CD4-positive, alpha-beta T cell treated with Interleukin-12 subunit alpha and Interleukin-12 subunit beta, for 1 hour (primary cell): ENCODE measurements at regions not wholly inside any gene's neighbourhood (a gene's known extent, or its start where the extent isn't known, plus 50 kb on each side); places are given as distances from the start of the nearest gene placed in this dataset.

Experiments
- DNase-seq: peaks from one replicate; pipeline ENCODE4 v3.0.0-alpha.2; 2020

DNA sequence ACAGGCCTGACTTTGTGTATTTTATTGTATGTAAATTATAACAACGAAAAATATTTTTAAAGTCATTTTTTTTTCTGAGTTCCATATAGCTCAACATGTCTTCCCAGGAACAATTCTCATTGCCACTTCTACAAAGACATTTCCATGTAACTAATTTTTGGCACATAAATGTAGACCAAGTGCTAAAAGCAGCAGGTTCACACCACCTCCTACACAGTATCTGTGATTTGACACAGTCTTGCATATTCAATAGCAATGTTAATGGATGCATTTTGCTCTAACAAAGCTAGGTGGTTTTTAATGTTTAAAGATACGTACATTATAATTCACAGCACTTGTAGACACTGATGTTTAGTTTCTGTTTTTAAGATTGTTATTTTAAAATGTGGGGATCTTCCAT lies 346.5 kb downstream of the GPAM start:
- no peak for DNase-seq

DNA sequence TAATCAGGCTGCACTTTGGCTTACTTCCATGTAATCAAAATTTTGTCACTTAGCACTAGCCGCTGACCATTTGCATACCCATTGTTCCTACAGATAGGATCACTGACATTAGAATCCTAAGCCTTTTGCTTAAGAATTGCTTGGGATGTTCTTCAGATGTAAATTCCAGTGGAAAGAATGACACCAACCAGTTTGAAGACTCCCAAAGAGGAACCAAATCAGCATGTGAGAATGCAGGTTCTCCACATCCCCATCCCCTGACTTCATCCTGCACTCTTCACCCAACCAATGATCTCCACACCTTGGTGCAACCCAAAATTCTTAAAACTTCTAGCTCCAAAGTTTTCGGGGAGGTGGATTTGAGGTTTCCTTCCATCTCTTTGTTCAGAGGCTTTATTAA lies 345.6 kb downstream of the GPAM start:
- DNase-seq: no peak

DNA sequence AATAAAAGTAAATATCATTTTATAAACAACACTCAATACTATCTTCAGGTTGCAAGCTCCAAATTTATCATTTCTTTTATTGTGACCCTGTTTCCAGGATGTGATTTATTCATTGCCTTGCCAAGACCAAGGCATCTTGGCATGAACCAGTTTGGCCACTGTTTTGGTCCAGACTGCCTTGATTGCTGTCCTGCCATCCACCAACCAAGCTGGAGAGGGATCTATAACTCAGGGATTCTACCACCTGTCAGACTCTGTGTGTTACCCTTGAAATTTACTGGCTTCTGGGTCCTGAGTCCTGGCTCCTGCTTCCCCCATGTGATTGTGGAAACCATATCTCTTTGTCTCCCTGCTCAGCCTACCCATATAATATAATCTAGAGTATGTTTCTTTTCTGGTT lies 343.0 kb downstream of the GPAM start:
- DNase-seq: no peak

DNA sequence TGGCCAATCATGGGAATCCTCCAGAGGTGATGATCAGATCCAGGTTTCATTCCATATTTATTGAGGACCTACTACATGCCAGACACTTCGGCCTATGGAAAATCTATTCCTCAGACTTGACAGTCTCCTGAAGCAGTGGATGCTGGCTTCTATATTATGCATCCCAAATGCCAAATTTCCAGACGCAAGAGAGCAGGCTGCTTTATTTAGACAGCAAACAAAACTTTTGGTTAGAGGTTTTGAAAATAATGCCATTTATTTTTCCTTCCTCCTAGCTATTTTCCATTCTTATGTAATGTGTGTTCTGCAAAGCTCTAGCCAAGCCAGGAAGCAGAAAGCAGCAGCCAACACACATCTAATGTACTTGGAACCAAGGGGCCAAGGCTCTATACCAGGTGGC lies 330.8 kb downstream of the GPAM start:
- no peak for DNase-seq

DNA sequence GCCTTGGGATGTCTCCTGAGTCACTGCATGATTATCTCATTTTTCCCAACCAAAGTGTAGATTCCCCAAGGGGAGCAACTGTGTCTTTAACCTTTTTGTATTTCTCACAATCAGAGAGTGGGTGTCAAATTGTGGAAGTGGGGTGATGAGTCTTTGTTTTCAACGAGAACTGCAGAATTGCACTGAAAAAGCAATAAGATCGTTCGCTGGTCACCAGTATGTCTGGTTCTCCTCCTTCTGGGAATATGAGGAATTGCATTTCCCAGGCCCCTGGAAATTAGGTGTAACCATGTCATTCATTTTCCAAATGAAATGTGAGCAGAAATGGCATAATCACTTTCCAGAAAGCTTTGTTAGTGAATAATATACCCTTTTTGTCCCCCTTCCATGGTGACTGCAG lies 326.9 kb downstream of the GPAM start:
- DNase-seq: no peak

DNA sequence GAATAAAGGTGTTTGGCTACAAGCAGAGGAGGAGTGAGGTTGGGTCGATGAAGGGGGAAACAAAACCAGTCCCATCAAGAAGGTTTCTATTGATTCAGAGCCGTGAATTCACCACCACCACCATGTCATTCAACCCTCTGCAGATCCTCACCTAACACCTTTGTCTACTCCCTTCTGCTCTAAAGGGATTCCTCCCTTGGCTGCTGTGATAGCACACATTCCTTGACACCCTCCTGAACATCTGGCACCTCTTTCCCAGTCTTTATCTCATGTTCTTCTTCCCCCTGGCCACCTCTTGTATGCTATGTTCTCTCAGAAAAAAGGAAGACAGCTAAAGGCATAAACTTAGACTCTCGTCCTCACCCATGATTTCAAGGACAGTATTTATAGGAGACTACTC lies 318.0 kb downstream of the GPAM start:
- no peak for DNase-seq

DNA sequence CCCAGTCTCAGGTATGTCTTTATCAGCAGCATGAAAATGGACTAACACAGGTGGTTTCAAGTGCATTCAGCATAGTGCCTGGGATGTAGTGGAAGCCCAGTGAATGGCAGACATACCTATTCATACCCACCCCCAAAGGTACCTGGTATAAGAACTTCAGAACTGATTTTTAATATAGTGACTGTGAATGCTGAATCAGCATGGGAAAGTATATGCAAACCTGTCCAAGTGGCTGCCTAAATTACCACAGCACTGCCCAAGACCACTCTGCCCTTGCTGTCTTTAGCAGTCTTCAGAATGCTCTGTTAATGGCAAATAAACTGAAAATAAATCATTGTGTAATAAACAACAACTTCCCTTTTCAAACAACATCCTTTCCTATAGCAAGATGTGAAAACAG lies 312.1 kb downstream of the GPAM start:
- no peak for DNase-seq

DNA sequence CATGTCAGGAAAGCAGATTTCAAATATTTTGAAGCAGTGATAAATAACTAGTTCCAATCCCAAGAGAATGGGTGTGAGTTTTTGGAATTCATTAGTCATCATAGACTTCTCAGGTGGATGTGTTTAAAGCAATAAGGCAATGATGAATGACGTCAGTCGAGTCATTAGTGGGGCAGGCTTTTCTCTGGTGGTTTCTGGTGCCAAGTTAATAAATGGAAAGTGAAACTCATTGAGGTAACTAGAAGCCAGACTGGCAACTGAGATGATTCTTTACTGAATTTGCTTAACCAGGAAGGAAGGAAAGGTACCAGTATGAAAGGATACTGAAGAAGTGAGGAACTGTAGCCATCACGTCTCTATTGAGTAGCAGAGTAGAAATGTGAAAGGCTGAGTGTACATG lies 311.0 kb downstream of the GPAM start:
- no peak for DNase-seq

DNA sequence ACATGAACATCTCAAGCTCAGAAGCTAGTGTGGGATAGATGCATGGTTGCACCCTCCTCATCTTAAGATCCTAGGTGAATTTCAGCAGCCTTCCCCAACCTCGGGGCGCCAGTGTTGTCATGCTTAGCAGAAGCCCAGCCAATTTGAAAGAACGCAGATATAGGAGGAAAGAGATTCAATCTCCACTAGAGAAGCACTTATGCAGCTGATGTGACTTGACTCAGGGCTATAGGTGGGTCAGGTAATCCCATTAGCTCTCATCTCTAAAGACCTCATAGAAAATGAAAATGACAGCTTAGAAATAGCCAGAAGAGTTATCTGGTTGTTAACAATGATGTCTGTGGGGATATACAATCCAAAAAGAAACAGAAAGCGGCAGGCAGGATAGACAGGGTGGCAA lies 310.5 kb downstream of the GPAM start:
- DNase-seq: no peak

DNA sequence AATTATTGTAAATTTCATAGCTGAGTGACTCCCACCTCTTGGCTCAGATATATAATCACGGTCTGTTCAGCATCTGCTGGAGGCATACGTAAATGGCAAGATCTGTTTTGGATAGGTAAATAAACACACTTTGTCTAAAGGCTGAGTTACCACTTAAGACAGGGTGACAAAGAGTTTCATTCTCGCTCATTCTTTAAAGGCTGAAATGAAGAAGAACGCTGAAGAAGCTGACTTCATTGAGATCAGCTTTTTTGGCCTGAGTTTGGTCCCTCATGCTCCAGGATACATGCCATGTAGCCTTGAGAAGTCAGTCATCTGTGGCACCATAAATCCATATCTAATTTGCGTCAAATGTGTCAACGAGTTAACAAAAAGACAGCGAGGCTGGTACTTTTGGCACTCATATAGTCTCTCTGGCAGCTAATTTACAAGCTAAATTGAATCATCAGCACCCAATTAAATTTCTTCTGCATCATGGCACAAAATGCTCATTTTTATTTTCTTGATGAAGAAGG lies 309.9 kb downstream of the GPAM start:
- no peak for DNase-seq

DNA sequence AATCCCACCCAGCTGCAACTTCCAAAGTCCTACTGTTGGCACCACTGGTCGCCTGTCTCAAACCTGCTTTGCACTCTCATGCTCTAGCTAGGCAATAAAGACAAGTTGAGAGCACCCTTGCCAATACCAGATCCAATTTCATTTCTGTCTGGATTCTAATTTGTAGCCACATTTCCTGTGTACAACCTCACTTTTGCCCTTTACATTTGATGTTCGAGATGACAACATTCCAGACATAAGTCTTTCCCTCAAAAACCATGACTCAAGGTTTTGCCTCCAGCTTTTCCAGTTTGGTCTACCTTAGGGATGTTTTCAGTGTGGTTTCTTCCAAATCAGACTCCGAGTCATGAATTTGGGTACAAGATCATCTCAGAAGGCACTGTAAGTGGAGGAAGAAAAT lies 309.0 kb downstream of the GPAM start:
- no peak for DNase-seq

DNA sequence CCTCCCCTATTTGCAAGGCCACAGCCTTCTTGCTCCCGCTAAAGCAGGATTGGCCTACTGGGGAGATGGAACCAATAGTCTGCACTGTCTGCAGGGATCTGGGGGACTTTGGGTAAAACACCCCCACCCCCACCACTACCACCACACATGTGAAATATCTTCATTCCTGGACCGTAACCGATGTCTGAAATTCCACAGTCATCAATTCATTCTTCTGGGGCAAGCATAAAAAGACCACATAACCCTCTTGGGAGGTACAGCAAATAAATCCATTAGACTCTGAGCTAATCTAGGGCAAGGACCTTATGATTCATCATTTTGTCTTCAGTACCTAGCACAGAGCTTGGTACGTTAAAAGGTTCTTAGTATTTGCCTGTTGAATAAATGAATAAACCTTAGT lies 307.8 kb downstream of the GPAM start:
- no peak for DNase-seq

DNA sequence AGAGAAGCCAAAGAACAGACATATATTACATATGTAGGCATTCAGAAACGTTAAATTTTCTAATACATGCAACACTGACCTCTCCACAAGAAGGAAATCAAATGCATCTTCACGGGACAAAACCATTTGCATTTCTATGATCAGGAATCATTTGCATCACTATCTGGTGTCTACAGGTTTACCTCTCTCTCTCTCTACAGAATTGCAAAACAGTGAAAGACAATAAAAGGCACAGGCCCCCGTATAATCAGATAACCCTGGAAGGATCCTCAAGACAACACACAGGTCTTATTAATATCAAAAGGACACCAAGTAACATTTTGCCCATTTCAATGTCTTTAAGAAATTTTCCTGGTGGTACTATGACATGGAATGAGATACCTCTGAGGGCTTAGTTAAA lies 306.3 kb downstream of the GPAM start:
- DNase-seq: no peak

DNA sequence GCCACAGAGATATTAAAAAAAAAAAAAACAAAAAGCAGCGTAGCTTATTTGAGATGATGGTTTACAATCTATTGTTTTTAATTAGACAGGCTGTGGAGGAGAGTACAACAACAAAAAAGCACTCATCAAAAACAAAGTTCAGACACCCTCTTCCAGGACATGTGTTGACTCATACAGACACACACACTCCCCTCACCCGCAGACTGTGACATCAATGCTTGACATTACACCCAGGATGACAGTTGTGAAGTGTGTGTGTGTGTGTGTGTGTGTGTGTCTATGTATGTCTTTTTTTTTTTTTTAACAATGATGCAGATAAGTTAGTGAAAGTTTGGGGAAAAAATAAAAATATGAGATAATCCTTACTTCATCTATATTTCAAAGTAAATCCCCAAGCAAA lies 303.6 kb downstream of the GPAM start:
- DNase-seq: no peak

DNA sequence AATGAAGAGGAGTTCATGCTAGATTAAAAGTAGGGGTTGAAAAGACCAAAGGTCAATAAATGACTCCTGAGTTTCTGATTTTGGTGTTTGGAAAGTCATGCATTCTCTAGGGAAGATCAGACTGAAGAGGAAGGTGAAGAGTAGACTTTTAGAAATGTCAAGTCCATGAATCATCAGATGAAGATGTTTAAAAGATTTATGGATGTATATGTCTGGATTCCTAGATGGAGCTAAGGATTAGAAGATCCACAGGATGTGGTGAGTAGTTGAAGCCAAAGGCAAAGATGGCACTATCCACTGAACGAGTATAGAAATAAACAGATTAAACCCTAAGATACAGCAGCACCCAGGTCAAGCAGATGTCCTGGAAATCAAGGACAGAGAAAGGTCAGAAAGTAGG lies 298.5 kb downstream of the GPAM start:
- DNase-seq: no peak

DNA sequence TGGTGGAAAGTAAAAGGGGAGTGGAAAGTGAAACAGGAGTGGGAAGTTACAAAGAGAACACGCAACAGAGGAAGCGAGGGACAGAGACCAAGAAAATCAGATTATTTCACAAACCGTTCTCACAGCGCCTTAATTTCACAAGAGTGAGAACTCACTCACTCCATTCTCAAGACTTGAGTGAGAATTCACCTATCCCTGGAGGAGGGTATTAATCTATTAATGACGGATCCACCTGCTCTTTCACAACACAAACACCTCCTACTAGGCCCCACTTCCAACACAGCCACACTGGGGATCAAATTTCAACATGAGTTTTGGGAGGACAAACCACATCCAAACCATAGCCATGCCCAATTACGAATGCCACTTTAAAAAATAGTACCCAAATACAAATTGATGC lies 297.6 kb downstream of the GPAM start:
- no peak for DNase-seq

DNA sequence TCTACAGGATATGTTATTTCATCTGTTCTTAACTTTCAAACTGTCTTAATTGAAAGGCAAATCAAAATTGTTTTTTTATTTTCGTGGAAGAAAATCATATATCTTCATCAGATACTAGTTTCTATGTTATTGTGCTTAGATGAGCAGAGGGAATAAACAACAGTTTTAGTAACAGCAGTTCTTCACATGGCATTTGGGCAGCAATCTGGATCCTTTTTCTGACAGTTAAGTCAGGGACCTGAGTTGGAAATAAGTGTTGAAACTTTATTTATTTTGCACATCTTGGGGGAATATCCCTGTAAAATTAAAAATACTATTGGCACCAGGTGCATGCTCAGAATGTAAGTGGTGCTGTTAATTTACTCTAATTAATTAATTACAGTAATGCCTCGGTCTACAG lies 296.3 kb downstream of the GPAM start:
- no peak for DNase-seq

DNA sequence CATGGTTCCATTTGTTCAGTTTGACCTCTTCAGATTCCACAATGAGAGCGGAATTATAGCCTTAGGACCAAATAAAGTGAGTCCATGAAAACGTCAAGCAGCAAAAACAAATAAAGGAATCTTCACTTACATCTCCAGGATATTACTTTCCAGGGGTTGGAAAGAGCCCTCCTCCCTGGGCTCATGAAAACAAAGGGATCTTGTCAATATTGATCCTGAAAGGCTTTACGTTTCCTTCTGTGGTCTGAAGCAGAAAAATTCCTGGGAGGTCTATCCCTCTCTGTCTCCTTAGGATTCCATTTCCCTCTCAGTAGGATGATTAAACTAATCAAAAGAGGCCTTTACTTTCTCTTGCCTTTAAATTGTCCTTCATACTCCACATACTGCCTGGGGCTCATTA lies 293.5 kb downstream of the GPAM start:
- DNase-seq: no peak

DNA sequence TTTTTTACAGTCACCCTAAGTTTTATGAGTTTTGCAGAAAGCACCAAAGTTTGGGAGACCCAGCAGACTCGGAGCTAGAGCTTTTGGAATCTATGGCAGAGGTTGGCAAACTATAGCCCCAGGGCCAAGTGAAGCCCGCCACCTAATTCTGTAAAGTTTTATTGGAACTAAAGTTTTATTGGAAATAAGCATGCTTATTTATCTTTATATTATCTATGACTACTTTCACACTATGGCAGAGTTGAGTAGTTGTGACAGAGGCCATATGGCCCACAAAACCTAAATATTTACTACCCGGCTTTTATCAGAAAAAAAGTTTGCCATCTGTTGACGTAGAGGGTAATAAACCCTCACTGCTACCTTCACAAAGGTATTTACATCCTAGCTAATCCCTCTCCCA lies 267.6 kb downstream of the GPAM start:
- DNase-seq: no peak

DNA sequence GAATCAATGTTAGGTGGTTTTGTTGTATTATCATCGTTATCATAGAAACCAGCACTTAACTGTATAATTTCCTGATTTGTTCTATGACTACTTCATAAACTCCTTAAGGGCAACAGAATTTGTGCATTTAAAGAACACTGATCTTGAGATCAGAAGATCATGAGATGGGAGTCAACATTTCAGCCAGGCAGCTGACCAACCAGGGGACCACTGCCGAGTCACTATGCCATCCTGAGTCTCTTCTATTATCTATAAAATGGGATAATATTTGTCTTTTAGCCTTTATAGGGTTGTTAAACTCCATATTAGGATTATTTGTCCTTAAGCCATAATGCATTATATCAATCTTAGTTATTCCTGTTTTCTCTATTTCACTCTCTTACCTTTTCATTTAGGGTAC lies 261.7 kb downstream of the GPAM start:
- no peak for DNase-seq

DNA sequence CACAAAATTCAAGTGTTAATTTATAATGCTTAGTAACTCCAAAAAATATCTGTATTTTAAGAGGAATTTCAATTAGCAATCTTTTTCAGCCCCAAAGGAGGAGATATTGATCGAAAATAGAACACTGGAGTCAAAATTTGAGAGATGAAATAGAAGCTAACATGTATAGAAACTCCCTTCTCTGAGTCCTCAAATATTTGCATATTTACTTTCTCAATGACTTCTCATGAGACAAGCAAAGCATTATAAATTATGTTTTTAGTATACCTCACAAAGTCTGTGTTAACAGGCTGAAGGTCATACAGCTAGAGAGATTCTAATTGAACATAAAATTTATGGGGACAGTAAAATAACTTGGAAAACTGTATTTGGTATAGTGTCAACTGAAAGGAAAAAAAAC lies 260.5 kb downstream of the GPAM start:
- DNase-seq: no peak

DNA sequence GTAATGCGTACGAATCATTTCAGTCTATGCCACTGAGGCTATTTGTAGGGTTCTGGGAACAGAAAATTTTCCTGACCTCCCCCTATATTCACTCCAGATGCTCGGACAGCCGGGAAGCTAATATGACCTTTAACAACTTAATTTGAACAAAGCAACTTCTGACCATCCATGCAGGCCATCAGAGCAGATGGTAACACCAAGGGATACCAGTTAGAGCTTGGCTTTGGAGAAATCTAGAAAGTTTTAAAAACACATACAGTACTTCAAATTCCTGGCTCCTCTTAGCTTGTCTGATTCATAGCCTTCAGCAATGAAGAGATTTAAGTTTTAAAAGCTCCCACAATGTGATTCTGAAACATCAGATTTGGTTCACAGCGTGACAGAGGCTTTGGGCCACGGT lies 257.3 kb downstream of the GPAM start:
- no peak for DNase-seq

DNA sequence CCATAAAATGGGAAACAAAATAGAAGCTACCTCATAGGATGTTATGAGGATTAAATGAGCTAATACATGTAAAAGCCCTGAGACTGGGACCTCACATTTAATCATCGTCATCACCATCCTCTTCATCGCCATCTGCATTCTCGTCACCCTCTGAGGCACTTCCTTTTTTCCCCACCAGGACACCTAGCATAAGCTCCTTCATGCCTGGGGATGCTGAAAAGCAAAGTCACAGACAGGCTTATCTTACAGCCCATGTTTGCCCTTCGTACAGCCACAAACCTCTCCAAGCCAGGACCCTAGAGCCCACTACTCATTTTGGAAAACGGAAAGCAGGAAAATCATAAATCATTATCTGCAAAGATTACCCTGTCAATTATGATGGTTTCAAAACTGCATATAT lies 249.6 kb downstream of the GPAM start:
- no peak for DNase-seq

DNA sequence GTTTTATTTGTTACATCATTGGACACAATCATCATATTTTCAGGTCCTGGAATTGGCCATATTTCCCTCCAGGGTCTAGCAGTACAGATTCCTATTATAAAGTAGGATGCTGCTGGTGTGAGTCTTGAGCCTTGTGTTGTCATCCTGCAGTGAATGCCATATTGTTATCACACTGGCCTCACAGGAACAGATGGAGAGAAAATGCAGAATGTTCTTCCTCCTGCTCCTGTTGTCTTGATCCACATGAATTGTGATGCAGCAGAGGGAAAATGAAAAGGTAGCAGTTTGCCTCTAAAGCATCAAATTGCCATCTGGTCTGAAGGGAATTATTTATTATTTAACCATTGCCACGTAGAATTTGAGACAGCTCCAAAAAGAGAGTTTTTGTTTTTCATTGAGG lies 248.6 kb downstream of the GPAM start:
- no peak for DNase-seq

DNA sequence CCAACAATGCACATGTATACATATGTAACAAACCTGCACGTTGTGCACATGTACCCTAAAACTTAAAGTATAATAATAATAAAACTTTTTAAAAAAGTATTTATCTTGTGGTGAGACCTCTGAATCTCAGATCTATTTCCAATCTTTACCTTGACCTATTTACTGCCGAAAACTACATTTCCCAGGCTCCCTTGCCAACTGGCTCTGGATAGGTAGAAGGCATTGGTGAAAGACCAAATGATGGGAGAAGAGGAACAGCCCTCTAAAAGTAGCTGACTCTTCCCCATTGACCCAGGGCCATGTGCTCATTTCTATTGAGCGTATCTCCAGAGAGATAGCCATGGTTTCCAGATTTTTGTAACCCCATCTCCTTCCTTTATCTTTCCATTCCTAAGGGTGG lies 247.4 kb downstream of the GPAM start:
- DNase-seq: no peak

DNA sequence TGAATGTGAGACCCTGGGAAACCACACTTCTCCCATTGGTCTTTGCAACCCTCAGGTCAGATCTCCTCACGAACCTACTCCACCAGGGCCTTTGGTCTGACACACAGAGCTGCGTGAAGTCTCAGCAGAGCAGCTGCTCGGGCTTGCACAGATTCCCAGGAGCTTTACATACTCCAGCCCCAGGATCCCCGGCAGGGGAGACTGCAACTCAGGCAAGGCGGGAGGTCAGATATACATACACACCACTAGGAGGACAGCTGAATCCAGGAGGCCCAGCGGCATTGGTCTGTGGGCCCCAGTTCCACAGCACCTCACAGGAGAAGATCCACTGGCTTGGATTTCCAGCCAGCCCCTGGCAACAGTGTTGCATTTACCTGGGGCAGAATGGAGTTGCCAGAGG lies 239.2 kb downstream of the GPAM start:
- DNase-seq: no peak
